OCI-LY7 (cell line): ENCODE measurements at regions not wholly inside any gene's neighbourhood (a gene's known extent, or its start where the extent isn't known, plus 50 kb on each side); places are given as distances from the start of the nearest gene placed in this dataset.

ENCODE experiments used
- EZH2phosphoT487 ChIP-seq: fragments of 200-600 bp; sonication (generic); IDR thresholded peaks from 2 replicates; pipeline ENCODE4 v1.6.1; 2018; ENCODE audit warnings: low read depth, borderline replicate concordance, mild to moderate bottlenecking, mixed run types, antibody characterized with exemption, low read length, moderate library complexity, mixed read lengths
- TF ChIP-seq, protein P1 (sequence below): fragments of 200-600 bp; sonication (generic); conservative IDR thresholded peaks from 2 replicates; pipeline ENCODE4 v1.5.1; 2014; ENCODE audit warnings: mild to moderate bottlenecking, antibody characterized with exemption, low read length, moderate library complexity, mixed read lengths

DNA sequence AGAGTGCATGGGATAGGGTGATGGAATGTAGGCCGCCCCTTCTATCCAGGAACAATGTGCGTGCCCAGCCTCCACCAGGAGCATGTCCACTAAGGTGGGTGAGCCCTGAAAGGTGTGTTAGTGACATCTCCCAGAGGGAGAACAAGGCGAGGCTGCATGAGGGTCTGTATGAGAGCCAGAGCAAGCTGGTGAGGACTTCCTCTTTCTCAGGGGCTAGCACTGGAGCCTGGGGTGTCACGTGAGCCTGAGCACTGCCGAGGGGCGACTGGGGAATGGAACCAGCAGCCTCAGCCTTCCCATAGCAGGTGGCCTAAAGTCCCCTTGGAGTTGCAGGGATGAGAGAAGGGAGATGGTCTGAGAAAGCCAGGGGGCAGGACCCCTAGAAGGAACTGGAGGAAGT, 156.3 kb upstream of the COBL start:
- TF ChIP-seq, protein P1, sequence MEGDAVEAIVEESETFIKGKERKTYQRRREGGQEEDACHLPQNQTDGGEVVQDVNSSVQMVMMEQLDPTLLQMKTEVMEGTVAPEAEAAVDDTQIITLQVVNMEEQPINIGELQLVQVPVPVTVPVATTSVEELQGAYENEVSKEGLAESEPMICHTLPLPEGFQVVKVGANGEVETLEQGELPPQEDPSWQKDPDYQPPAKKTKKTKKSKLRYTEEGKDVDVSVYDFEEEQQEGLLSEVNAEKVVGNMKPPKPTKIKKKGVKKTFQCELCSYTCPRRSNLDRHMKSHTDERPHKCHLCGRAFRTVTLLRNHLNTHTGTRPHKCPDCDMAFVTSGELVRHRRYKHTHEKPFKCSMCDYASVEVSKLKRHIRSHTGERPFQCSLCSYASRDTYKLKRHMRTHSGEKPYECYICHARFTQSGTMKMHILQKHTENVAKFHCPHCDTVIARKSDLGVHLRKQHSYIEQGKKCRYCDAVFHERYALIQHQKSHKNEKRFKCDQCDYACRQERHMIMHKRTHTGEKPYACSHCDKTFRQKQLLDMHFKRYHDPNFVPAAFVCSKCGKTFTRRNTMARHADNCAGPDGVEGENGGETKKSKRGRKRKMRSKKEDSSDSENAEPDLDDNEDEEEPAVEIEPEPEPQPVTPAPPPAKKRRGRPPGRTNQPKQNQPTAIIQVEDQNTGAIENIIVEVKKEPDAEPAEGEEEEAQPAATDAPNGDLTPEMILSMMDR, result no peak
- TF ChIP-seq EZH2phosphoT487, result no peak
